ENCODE measurements at regions not wholly inside any gene's neighbourhood (a gene's known extent, or its start where the extent isn't known, plus 50 kb on each side); places are given as distances from the start of the nearest gene placed in this dataset.

DNA sequence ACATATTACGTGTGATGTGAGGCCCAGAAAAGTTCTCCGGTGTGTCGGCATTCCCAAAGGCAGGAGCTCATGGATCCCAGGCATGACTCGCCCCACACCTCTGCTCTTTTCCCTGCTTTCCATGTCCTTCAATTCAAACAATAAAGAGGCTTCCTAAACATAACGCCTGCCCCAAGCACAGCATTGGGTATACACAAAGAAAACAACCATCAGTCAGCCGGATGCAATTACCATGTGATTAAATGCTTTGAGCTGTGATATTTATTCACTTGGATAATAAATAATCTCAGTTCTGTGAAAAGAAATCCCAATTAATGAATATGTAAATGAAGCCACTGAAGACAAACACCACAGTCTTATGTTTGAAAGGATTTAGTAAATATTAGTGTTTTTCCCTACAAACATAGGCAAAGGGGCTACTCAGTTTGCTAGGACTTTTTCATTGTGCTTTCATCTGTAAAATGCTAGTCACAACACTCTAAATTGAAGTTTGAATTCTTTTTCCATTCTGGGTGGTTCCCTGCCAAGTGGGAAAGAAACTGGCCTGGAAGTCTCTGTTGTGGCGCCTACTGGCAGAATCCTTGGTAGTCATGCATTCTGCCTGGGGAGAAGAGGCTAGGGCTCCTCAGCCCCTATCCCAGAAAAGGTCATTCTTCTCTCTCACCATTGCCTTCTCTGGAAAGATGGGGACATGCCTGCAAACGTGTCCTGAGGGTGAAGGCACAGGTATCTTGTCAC, 144.7 kb downstream of the COL6A3 start:
- TF ChIP-seq, protein P1, sequence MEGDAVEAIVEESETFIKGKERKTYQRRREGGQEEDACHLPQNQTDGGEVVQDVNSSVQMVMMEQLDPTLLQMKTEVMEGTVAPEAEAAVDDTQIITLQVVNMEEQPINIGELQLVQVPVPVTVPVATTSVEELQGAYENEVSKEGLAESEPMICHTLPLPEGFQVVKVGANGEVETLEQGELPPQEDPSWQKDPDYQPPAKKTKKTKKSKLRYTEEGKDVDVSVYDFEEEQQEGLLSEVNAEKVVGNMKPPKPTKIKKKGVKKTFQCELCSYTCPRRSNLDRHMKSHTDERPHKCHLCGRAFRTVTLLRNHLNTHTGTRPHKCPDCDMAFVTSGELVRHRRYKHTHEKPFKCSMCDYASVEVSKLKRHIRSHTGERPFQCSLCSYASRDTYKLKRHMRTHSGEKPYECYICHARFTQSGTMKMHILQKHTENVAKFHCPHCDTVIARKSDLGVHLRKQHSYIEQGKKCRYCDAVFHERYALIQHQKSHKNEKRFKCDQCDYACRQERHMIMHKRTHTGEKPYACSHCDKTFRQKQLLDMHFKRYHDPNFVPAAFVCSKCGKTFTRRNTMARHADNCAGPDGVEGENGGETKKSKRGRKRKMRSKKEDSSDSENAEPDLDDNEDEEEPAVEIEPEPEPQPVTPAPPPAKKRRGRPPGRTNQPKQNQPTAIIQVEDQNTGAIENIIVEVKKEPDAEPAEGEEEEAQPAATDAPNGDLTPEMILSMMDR (IDR thresholded peaks at IDR 0.05 in 2 of 3, conservative IDR thresholded peaks at IDR 0.05 in 1 of 3; ENCODE audit: insufficient read depth in 2 of 3, low read depth in 1 of 3, low read length in 3 of 3), result no peak
- TF ChIP-seq SNAPC5 (CRISPR knock-in tag; IDR thresholded peaks at IDR 0.05) (no peak), POLR3A (IDR thresholded peaks at IDR 0.05; ENCODE audit: borderline replicate concordance, extremely low read depth, insufficient read depth, insufficient read length) (no peak)
